ENCODE measurements at regions not wholly inside any gene's neighbourhood (a gene's known extent, or its start where the extent isn't known, plus 50 kb on each side); places are given as distances from the start of the nearest gene placed in this dataset.
A peak's percentile ranks its signal among the peaks of the same experiment; 100 is the strongest.
"Not testable (repeated sequence)": the region's sequence is repeated elsewhere in the genome, so short reads cannot be mapped to it uniquely, and the experiment has no call there.

DNA sequence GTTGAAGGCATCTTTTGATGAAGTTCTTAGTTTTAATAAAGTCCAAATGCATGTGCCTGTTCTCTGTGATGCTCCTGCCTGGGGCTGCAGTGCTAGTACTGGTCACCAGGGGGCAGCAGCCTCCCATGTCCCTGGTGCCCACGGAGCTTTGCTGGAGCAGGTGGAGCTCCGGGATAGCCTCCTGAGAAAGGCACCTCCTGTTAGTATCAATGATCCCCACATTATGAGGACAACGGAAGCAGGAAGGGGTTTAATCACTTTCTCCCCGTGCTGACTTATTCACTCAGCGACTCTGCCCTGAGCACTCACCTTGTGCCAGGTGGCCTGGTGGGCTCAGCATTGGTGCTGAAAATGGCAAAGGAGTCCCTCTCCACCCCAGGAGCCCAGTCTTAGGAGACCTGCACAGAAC lies 123.0 kb upstream of the PZP start:
- ChIA-PET CTCF (interaction anchor here (0.6 to 1.0 kb wide), 10 partner anchors 10 to 1500 kb away, joined by 3 to 6 read pairs (median 4); no protein-coding TSS in a partner anchor), POLR2A (ENCODE audit: low non-redundant PET) (no interaction called here)
- no peak overlapping the region for H3K27ac ChIP-seq
- TF ChIP-seq, protein P1, sequence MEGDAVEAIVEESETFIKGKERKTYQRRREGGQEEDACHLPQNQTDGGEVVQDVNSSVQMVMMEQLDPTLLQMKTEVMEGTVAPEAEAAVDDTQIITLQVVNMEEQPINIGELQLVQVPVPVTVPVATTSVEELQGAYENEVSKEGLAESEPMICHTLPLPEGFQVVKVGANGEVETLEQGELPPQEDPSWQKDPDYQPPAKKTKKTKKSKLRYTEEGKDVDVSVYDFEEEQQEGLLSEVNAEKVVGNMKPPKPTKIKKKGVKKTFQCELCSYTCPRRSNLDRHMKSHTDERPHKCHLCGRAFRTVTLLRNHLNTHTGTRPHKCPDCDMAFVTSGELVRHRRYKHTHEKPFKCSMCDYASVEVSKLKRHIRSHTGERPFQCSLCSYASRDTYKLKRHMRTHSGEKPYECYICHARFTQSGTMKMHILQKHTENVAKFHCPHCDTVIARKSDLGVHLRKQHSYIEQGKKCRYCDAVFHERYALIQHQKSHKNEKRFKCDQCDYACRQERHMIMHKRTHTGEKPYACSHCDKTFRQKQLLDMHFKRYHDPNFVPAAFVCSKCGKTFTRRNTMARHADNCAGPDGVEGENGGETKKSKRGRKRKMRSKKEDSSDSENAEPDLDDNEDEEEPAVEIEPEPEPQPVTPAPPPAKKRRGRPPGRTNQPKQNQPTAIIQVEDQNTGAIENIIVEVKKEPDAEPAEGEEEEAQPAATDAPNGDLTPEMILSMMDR (conservative IDR thresholded peaks at IDR 0.05; ENCODE audit: low read depth): peak; percentile 86
- peak; percentile 26 for DNase-seq (ENCODE audit: low spot score)

DNA sequence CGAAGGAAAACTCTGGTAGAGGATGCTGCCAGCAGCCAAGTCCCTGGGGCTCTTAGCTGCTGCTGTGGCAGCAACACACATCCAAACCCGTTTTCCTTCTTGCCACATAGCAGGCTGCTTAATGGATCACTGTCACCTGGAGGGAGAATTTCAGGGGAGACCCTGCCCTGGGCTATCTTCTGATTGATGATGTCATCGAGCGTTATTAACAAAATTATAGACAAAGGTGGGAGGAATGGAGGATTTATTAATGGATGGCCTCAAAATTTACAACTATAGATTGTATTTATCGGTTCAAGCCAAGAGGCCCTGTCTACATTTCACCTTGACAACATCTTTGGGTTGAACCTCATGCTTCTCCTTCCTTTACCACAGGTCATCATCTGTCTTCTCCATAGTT lies 120.8 kb upstream of the PZP start:
- no peak overlapping the region for H3K27ac ChIP-seq
- CTCF ChIA-PET: no interaction called here
- DNase-seq (ENCODE audit: low spot score): no peak
- POLR2A ChIA-PET (ENCODE audit: low non-redundant PET): no interaction called here
- TF ChIP-seq, protein P1 (conservative IDR thresholded peaks at IDR 0.05; ENCODE audit: low read depth): no peak

DNA sequence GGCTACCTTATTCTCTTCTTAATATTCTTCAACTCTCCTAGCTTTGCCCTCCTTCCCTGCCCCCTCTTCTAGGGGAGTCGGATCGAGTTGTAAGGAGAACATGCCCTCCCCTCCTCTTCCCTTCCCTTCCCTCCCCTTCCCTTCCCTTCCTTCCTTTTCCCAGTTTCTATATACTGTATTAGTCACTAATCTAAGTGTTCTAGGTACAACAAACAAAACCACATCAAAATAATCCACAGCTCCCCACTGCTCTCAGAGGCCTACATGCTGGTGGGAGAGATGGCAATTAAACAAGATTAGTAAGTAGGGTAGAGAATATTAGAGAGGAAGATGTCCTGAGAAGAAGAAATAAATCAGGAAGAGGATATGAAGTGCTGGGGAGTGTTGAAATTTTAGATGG lies 119.9 kb upstream of the PZP start:
- no peak for DNase-seq (ENCODE audit: low spot score)
- CTCF ChIA-PET: no interaction called here
- H3K27ac ChIP-seq: no peak overlapping the region
- POLR2A ChIA-PET (ENCODE audit: low non-redundant PET): no interaction called here
- TF ChIP-seq, protein P1 (conservative IDR thresholded peaks at IDR 0.05; ENCODE audit: low read depth): no peak

DNA sequence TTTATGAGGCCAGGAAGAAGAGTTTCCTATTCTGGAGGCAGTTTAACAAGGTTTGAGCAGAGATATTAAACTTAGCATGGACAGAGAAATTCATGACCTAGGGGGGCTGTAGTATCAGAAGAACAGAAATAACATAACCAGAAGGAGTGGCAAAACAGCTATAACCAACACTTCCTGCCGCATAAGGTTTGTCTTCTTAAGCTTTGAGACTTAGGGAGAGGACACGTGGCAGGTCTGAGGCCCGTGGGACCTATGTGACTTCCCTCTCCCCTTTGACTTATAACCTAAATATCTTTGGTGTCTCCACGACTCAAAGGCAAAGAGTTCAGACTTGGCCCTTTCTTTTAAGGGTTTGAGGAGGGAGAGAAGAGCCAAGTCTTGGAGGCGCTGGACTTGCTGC lies 119.1 kb upstream of the PZP start:
- H3K27ac ChIP-seq: no peak overlapping the region
- POLR2A ChIA-PET (ENCODE audit: low non-redundant PET): no interaction called here
- CTCF ChIA-PET: interaction anchor here (0.6 kb wide), 1 partner anchor 333 kb away, joined by 3 read pairs; no protein-coding TSS in a partner anchor
- no peak for DNase-seq (ENCODE audit: low spot score)
- TF ChIP-seq, protein P1 (conservative IDR thresholded peaks at IDR 0.05; ENCODE audit: low read depth): no peak

DNA sequence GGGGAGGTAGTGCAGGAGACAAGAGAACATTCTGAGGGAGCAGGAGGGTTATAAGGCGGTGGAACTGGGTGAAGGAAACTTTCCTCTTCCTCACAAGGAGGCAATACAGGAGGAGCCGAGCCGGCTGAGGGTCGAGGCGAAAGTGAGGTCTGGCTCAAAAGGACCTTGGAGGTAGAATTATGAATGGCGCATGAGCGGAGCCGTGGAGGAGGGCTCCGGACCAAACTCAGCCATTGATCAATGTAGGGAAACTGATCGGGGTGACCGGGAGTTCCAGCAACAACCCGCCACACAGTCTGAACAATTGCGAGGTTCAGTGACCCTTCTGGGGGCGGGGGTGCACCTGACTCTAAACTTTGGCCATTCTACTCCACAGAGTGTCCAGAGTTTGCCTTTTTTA lies 118.7 kb upstream of the PZP start:
- CTCF ChIA-PET: interaction anchor here (0.6 kb wide), 1 partner anchor 333 kb away, joined by 3 read pairs; no protein-coding TSS in a partner anchor
- DNase-seq (ENCODE audit: low spot score); POLR2A ChIA-PET (ENCODE audit: low non-redundant PET); H3K27ac ChIP-seq: not testable (repeated sequence)

DNA sequence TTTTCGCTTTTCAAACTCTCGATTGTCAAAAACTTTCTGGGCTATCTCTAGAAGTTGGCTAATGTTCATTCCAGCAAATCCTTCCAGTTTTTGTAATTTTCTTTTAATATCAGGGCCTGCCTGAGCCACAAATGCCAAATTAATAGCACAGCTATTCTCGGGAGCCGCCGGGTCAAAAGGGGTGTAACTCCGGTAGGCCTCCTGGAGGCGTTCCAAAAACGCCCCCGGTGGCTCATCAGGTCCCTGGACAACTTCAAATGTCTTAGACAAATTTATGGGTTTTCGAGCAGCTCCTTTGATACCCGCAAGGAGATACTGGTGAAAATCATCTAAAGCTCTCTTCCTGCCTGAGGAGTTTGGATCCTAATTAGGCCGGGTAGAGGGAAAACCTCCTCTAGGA lies 117.9 kb upstream of the PZP start:
- ChIA-PET CTCF (no interaction called here), POLR2A (ENCODE audit: low non-redundant PET) (no interaction called here)
- TF ChIP-seq, protein P1 (conservative IDR thresholded peaks at IDR 0.05; ENCODE audit: low read depth): no peak
- no peak overlapping the region for H3K27ac ChIP-seq
- DNase-seq (ENCODE audit: low spot score): no peak

DNA sequence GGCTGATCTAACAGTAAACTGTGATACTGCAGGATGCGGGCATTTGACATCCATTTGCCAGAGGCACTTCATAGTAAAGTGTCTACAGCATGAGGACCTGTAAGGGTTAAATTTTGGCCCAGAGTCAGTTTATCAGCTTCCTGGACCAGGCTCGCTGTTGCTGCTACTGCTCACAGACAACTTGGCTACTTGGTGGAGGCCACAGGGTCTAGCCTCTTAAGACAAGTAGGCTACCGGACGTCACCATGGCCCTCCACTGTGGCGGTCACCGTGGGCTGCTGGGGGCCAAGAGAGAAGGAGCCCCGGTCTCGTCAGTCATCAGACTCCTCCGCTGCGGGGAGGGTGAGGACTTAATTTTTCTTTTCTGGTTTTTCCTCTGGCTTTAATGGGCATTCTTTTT lies 117.3 kb upstream of the PZP start:
- no peak overlapping the region for H3K27ac ChIP-seq
- POLR2A ChIA-PET (ENCODE audit: low non-redundant PET): no interaction called here
- CTCF ChIA-PET: no interaction called here
- TF ChIP-seq, protein P1 (conservative IDR thresholded peaks at IDR 0.05; ENCODE audit: low read depth): no peak
- no peak for DNase-seq (ENCODE audit: low spot score)

Measured in RWPE1 (cell line).